ENCODE measurements at regions not wholly inside any gene's neighbourhood (a gene's known extent, or its start where the extent isn't known, plus 50 kb on each side); places are given as distances from the start of the nearest gene placed in this dataset.
A peak's percentile ranks its signal among the peaks of the same experiment; 100 is the strongest.

- DNase-seq, result no peak
These were observed 160.9 kb downstream of the SMIM20 start for GRCh38 chr4:26074712-26075430.

GRCh38 chr4:26075583-26075982 lies 161.6 kb downstream of the SMIM20 start:
- DNase-seq, result no peak

GRCh38 chr4:26076000-26076587 lies 162.1 kb downstream of the SMIM20 start:
- DNase-seq, result no peak

GRCh38 chr4:26076896-26077295 lies 162.9 kb downstream of the SMIM20 start:
- no peak for DNase-seq

- no peak for DNase-seq
These were observed 163.7 kb downstream of the SMIM20 start for GRCh38 chr4:26077756-26078155.

GRCh38 chr4:26080870-26081628 lies 167.0 kb downstream of the SMIM20 start:
- no peak for DNase-seq

GRCh38 chr4:26081795-26082498 lies 167.9 kb downstream of the SMIM20 start:
- DNase-seq, result peak; percentile 52

GRCh38 chr4:26082565-26082964 lies 168.5 kb downstream of the SMIM20 start:
- no peak for DNase-seq

GRCh38 chr4:26083987-26084386 lies 170.0 kb downstream of the SMIM20 start:
- DNase-seq, result no peak

- DNase-seq, result no peak
These were observed 170.4 kb downstream of the SMIM20 start for GRCh38 chr4:26084414-26084813.

- DNase-seq, result no peak
These were observed 171.5 kb downstream of the SMIM20 start for GRCh38 chr4:26085551-26085950.

- DNase-seq, result no peak
These were observed 172.8 kb downstream of the SMIM20 start for GRCh38 chr4:26086621-26087441.

- DNase-seq, result no peak
These were observed 174.5 kb downstream of the SMIM20 start for GRCh38 chr4:26088433-26088928.

- no peak for DNase-seq
These were observed 179.5 kb downstream of the SMIM20 start for GRCh38 chr4:26093551-26093950.

- DNase-seq, result no peak
These were observed 180.1 kb downstream of the SMIM20 start for GRCh38 chr4:26094076-26094475.

GRCh38 chr4:26094911-26095310 lies 180.9 kb downstream of the SMIM20 start:
- no peak for DNase-seq

- DNase-seq, result no peak
These were observed 185.9 kb downstream of the SMIM20 start for GRCh38 chr4:26099967-26100366.

GRCh38 chr4:26101011-26101410 lies 187.0 kb downstream of the SMIM20 start:
- DNase-seq, result no peak

GRCh38 chr4:26104056-26104685 lies 190.2 kb downstream of the SMIM20 start:
- no peak for DNase-seq

- no peak for DNase-seq
These were observed 191.3 kb downstream of the SMIM20 start for GRCh38 chr4:26105337-26105736.

- DNase-seq, result no peak
These were observed 192.0 kb downstream of the SMIM20 start for GRCh38 chr4:26105815-26106699.

All from NCI-H1694 (cell line).